ENCODE measurements at regions not wholly inside any gene's neighbourhood (a gene's known extent, or its start where the extent isn't known, plus 50 kb on each side); places are given as distances from the start of the nearest gene placed in this dataset.

DNA sequence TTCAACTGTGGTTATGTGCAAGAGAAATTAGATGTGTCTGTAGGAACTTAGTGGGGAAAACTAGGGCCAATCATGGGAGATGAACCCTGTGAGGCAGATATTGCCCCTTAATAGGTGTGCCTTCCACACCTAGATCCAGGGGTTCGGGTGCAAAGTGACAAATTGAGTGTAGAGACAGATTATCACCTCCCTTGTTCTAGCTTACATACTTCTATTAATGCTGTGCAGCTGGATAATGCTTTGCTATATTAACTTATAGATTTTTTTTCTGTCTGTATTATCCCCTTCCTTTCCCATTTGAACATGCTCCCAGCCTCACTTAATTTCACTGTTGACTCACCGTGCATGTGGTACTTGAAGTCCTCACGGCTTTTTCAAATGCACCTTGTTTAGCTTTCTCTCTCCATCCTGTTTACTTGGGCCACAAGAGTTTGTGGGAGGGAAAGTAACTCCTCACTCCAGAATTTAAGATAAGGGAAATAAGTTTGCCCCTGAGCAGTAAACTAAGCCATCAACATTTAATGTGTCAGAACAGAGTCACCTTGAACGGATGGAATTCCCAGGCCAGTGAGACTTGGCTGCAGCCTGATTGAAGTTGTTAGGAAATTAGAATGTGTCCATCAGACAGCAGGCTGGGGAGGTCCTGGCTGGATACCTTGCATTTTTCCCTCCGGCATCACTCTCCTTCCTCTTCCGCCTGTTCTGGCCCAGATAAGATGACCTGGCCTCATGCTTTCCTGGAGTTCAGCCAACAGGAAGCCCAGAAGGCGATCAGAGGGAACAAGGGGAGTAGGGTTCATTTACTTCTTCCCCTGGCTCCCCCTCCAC, 478.4 kb downstream of the BCOR start:
- no peak overlapping the region for H2AFZ ChIP-seq (ENCODE audit: low read length)
- no peaks in the 10 kb centered on the region for H3K9me3 ChIP-seq (ENCODE audit: control insufficient read depth, low read depth, low read length)
- H3K79me1 ChIP-seq (ENCODE audit: insufficient read depth, low read depth, low read length, poor library complexity, severe bottlenecking), result no peaks in the 10 kb centered on the region
- H3K27me3 ChIP-seq (ENCODE audit: insufficient read depth, low read length), result no peaks in the 10 kb centered on the region
- peaks cover 12 to 24% (median 20%) of the 10 kb centered on the region in 3 experiments for H3K36me3 Mint-ChIP-seq (ENCODE audit: insufficient read depth in 1 of 3, low read depth in 3 of 3)
- no peak overlapping the region for H3K14ac ChIP-seq (ENCODE audit: insufficient read depth, low read length)
- no peak overlapping the region for H2AK5ac ChIP-seq (ENCODE audit: insufficient read length, low read length)
- H3K27ac ChIP-seq (ENCODE audit: insufficient read length, low read depth, low read length), result no peak overlapping the region
- no peak overlapping the region for H2BK12ac ChIP-seq (ENCODE audit: insufficient read length, low read depth, low read length)
- H3K79me2 ChIP-seq (ENCODE audit: insufficient read depth, low read length), result no peaks in the 10 kb centered on the region
- peaks cover 12% of the 10 kb centered on the region; the same call in 1 of the 2 replicates for H3K4me1 ChIP-seq (ENCODE audit: insufficient read depth, low read length)
- H2BK120ac ChIP-seq (ENCODE audit: low read depth, low read length, poor library complexity, severe bottlenecking), result no peak overlapping the region
- H4K5ac ChIP-seq (ENCODE audit: insufficient read length, low read depth, low read length), result no peak overlapping the region
- peaks cover 22% of the 10 kb centered on the region for H3K27me3 Mint-ChIP-seq (ENCODE audit: low read depth)
- no peak overlapping the region for H4K91ac ChIP-seq (ENCODE audit: insufficient read length, low read depth, low read length)
- H3K4me2 ChIP-seq (ENCODE audit: insufficient read depth, insufficient read length, low read length), result no peak overlapping the region
- no peak overlapping the region for H3T11ph ChIP-seq (ENCODE audit: low read length)
- no peak overlapping the region for H3K4ac ChIP-seq (ENCODE audit: low read depth, low read length)
- H3K18ac ChIP-seq (ENCODE audit: insufficient read length, low read depth, low read length), result no peak overlapping the region
- no peak overlapping the region for H3K56ac ChIP-seq (ENCODE audit: insufficient read length, low read depth, low read length)
- WGBS (ENCODE audit: extremely low coverage, insufficient read length, low lambda C conversion rate), result no CpG with 5 or more reads among the region's 7 CpGs
- no peak for DNase-seq
- TF ChIP-seq, protein P1, sequence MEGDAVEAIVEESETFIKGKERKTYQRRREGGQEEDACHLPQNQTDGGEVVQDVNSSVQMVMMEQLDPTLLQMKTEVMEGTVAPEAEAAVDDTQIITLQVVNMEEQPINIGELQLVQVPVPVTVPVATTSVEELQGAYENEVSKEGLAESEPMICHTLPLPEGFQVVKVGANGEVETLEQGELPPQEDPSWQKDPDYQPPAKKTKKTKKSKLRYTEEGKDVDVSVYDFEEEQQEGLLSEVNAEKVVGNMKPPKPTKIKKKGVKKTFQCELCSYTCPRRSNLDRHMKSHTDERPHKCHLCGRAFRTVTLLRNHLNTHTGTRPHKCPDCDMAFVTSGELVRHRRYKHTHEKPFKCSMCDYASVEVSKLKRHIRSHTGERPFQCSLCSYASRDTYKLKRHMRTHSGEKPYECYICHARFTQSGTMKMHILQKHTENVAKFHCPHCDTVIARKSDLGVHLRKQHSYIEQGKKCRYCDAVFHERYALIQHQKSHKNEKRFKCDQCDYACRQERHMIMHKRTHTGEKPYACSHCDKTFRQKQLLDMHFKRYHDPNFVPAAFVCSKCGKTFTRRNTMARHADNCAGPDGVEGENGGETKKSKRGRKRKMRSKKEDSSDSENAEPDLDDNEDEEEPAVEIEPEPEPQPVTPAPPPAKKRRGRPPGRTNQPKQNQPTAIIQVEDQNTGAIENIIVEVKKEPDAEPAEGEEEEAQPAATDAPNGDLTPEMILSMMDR (conservative IDR thresholded peaks at IDR 0.05), result no peak
- H4K8ac ChIP-seq (replicated peaks; ENCODE audit: insufficient read length, low read depth, low read length), result no peak overlapping the region
- H3K9me3 Mint-ChIP-seq, result peaks cover 75 to 83% of the 10 kb centered on the region in 2 experiments
- H2BK5ac ChIP-seq (ENCODE audit: insufficient read length, low read length), result no peak overlapping the region
- peaks cover 16 to 23% of the 10 kb centered on the region in 2 experiments for H3K4me1 Mint-ChIP-seq
- peaks cover 2% of the 10 kb centered on the region for H4K20me1 ChIP-seq (ENCODE audit: control insufficient read depth, insufficient read depth, insufficient read length)
- H3K9ac ChIP-seq (ENCODE audit: extremely low read depth, insufficient read length, low read length), result no peak overlapping the region
- H3K23ac ChIP-seq (ENCODE audit: insufficient read length, low read depth, low read length), result no peak overlapping the region
- no peak overlapping the region for H3K27ac Mint-ChIP-seq
- no peak overlapping the region for H3K4me3 Mint-ChIP-seq
- no peak overlapping the region for H2BK15ac ChIP-seq (ENCODE audit: low read depth, low read length)
- H3K23me2 ChIP-seq (ENCODE audit: insufficient read length, low read depth, low read length, poor library complexity, severe bottlenecking), result no peaks in the 10 kb centered on the region
- no peak overlapping the region for H2BK20ac ChIP-seq (ENCODE audit: low read depth, low read length, poor library complexity, severe bottlenecking)

Measured in H9 (cell line).